Aorta (tissue), 5 donors: ENCODE measurements at regions not wholly inside any gene's neighbourhood (a gene's known extent, or its start where the extent isn't known, plus 50 kb on each side); places are given as distances from the start of the nearest gene placed in this dataset.

ENCODE experiments used
- ATAC-seq: fragments of 200-7000 bp; cut with Tn5 transposase; one replicate; pipeline ENCODE4 v1.9.1; 2022; ENCODE audit warnings: moderate library complexity; ENCODE audit not compliant: low FRiP score
- DNase-seq, 2 donors: peaks; one replicate each; pipeline ENCODE4 v3.0.0-alpha.2; 2020
- H3K27ac ChIP-seq, 2 donors: one replicate each; pipeline ENCODE4 v1.5.1; 2013; ENCODE audit warnings: low read length in 2 of 2, mild to moderate bottlenecking in 2 of 2, moderate library complexity in 2 of 2, control low read depth in 1 of 2, inconsistent platforms in 1 of 2, low read depth in 1 of 2
- H3K27me3 ChIP-seq, 2 donors: one replicate each; pipeline ENCODE4 v1.6.1; 2013; ENCODE audit warnings: control low read depth in 1 of 2, low read length in 1 of 2, mild to moderate bottlenecking in 1 of 2, moderate library complexity in 1 of 2; ENCODE audit not compliant: insufficient read depth in 2 of 2, control insufficient read depth in 1 of 2
- H3K36me3 ChIP-seq, 2 donors: one replicate each; pipeline ENCODE4 v1.6.1; 2013; ENCODE audit warnings: control low read depth in 1 of 2, low read length in 1 of 2, mild to moderate bottlenecking in 1 of 2; ENCODE audit not compliant: insufficient read depth in 2 of 2, control insufficient read depth in 1 of 2
- H3K4me1 ChIP-seq, 2 donors: one replicate each; pipeline ENCODE4 v1.6.1; 2013; ENCODE audit warnings: low read length in 2 of 2, control low read depth in 1 of 2, mild to moderate bottlenecking in 1 of 2, moderate library complexity in 1 of 2; ENCODE audit not compliant: insufficient read depth in 2 of 2, control insufficient read depth in 1 of 2
- H3K4me3 ChIP-seq, 2 donors: one replicate each; pipeline ENCODE4 v1.5.1; 2013; ENCODE audit warnings: low read length in 2 of 2, control low read depth in 1 of 2, mild to moderate bottlenecking in 1 of 2
- H3K9me3 ChIP-seq: one replicate; pipeline ENCODE4 v1.6.1; 2013; ENCODE audit warnings: mild to moderate bottlenecking, low read length; ENCODE audit not compliant: control insufficient read depth
- WGBS, 2 donors: extraction: QIAGEN DNeasy Blood & Tissue Kit; methylation state at CpG; one replicate each; pipeline ENCODE4 v1.1.7; 2013; 5-methylcytosine and 5-hydroxymethylcytosine counted together
- intact Hi-C, 2 donors: fragments of 100-400 bp; cut with DNase I; formaldehyde crosslinking; loops; one replicate each; pipeline versions ENCODE4 v1.14.2 to v1.15.0; 2022
- donor health status: healthy with polysubstance abuse.
- donor health status: Bipolar disorder and iron deficiency.
- donor health status: DM: no; HTN: no; CAD: no.
- donor health status: DM: no; HTN: no; CAD: no.
- donor health status: DM: yes; HTN: yes; CAD: no.

DNA sequence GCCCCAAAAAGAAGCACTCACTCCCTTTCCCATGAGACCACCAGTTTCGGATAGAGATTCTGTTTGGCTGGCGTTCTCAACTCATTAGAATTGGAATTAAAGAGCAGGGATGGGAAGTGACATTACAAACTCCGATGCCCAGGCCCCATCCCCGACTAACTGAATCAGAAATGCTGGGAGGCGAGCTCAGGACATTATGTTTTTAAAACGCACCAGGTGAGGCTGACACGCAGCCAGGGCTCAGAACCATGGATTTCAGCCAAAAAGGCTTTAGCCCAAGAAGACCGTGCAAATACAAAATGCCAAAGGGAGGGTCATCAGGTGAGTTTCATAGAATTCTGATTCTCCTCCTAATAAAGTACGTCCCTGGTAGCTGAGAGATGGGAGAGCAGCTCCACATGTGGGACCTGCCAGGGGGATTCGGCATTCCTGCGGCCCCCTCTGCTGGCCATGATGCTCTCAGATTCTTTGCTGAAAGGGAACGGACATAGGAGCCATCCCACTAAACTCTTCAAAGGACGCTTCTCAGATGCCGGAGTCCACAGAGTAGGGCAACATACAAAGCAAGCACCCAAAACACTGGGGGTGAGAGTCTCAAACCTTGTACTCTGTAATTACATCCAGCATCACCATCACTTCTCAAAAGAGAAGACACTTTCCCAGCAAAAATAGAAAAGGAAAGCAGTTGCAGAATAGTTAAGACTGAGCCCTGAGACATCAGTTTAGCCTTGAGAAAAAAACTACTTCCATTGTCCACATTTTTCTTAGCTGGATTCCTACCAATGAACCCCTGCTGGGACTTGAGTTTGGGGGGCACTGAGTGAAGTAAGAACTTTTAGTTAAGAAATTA is 205.2 kb downstream of the BMP7 start:
- DNase-seq = no peak
- H3K9me3 ChIP-seq = no peaks in the 10 kb centered on the region
- H3K36me3 ChIP-seq = no peaks in the 10 kb centered on the region
- intact Hi-C loops = no loop called here
- no peak for ATAC-seq
- H3K27ac ChIP-seq = no peak overlapping the region
- H3K27me3 ChIP-seq = no peaks in the 10 kb centered on the region
- H3K4me3 ChIP-seq = no peak overlapping the region
- WGBS, 2 donors = 36 to 38% methylated on average over 14 of the region's 14 CpGs
- no peaks in the 10 kb centered on the region for H3K4me1 ChIP-seq

DNA sequence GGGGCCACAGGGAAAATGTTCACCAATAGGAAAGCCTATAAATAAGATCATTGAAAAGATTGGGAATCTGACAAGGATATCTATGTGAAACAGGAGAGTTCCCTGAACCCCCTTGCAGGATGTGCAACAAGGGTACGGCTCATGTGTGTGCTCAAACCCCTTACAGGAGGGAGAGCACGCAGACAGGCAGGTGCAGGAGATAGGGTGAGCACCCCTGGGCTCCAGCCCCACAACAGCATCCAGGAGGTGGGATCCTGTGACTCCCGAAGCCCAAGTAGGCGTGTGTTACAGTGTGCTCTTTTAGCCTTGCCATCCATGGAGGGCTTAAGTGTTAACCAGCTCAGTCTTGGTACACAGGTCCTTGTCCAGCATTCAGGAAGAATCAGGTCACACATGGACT is 204.2 kb downstream of the BMP7 start:
- Histone ChIP-seq H3K27me3 (no peaks in the 10 kb centered on the region), H3K9me3 (no peaks in the 10 kb centered on the region), H3K27ac (no peak overlapping the region), H3K36me3 (no peaks in the 10 kb centered on the region), H3K4me1 (no peaks in the 10 kb centered on the region), H3K4me3 (no peak overlapping the region)
- ATAC-seq = no peak
- intact Hi-C loops = no loop called here
- 79 to 82% methylated on average over 4 of the region's 4 CpGs for WGBS, 2 donors
- DNase-seq = no peak

DNA sequence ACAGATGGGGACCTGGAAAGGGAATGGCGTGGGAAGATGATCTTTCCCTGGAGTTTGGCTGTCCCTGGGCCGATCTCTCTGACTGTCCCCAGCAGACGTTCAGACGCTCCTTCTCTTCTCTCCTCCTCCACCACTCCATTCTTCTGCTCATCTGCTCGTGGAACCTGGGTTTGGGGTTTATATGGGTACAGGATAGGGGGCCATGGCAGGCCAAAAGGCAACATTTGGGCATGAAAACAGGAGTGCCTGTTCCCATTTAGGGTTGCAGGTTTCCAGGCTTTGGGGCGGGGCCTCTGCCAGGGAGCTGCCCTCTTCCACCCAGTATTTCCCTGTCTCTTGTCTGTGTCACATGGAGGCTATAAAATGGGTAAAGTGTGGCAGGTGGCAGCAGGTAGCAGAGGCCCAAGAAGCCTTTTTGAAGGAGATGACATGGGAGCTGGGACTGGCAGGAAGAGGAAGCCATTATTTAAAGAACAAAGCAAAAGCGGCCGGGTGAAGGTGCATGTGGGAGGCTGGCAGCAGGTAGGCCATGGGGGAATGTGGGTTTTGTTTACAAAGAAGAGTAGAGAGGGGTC is 203.7 kb downstream of the BMP7 start:
- intact Hi-C loops = no loop called here
- WGBS, 2 donors = 74 to 82% methylated on average over 8 of the region's 8 CpGs
- H3K27me3 ChIP-seq = no peaks in the 10 kb centered on the region
- H3K27ac ChIP-seq = no peak overlapping the region
- ATAC-seq = no peak
- H3K4me1 ChIP-seq = no peaks in the 10 kb centered on the region
- H3K36me3 ChIP-seq = no peaks in the 10 kb centered on the region
- no peak for DNase-seq
- peaks cover 2% of the 10 kb centered on the region for H3K9me3 ChIP-seq
- no peak overlapping the region for H3K4me3 ChIP-seq

DNA sequence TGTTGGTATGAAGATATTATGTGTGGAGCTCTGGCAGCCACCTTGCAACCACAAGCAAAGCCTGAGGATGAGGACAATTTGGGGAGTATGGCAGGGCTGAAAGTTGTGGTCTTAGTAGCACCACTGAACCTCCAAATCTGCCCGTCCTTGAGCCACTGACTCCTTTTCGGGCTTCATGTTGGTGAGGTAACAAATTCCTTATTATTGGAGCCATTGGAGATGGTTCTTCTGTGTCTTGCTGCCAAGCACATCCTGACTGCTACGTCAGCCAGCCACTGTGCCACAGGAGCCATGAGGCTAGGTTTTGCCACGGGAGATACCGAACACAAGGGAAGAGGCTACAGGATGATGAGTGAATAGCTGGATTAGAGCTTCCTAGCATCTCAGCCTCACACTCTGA is 201.6 kb downstream of the BMP7 start:
- Histone ChIP-seq H3K36me3 (no peaks in the 10 kb centered on the region), H3K27me3 (no peaks in the 10 kb centered on the region), H3K4me3 (no peak overlapping the region), H3K9me3 (peaks cover 5% of the 10 kb centered on the region), H3K4me1 (no peaks in the 10 kb centered on the region), H3K27ac (no peak overlapping the region)
- WGBS, 2 donors = 81 to 83% methylated on average over 5 of the region's 5 CpGs
- ATAC-seq (no peak), DNase-seq (no peak)
- intact Hi-C loops = no loop called here

DNA sequence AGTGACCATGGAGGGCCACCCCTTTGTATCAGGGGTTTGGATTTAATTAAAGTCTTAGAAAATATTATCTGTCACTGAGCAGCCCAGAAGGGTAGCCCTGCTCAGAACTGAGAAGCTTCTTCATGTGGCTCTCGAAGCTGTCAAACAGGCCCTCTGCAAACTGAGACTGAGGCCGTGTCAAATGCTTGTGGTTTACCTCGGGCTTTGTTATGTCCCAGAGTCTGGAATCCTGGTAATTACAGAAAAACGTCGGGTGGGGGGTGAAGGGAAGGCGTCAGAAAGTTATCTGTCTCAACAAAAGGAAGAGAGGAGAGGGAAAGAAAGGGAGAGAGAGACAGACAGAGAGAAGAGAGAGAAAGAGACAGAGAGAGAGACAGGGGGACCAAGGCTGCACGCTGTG is 200.8 kb downstream of the BMP7 start:
- Histone ChIP-seq H3K27ac (no peak overlapping the region), H3K4me1 (no peaks in the 10 kb centered on the region)

DNA sequence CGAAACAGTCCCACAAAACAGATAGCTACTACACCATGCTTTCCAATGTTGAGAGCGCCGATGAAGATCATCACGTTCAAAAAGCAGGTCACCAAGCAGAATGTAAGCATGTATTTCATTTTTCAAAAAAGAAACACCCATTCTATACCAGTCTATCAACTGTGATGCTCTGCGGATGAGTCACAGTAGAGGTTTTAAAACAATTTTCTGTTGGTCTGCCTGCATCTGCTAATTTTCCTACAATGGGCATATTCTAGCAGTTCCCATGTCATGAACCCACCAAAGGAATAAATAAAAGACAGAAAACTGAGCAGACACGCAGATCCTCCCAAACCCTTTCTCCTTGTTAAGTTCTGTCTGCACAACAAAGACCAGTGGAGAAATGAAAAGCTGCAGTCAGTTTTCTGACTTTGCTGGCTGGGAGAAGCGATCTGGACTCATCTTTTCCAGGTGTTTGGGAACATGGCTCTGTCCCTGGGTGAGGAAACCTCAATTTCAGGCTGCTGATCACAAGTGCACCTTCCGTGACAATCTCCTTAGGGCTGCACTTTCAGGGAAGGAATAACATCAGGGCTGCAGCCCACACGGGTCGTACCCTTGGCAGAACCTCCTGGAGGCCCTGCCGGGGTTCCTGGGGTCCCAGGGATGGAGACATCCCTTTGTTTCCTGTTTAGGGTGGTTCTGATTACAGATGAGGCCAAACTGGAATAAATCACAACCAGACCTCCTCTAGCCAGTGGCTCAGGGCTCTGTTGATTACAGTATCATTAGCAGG is 200.1 kb downstream of the BMP7 start:
- WGBS, 2 donors = 66 to 72% methylated on average over 11 of the region's 11 CpGs
- Histone ChIP-seq H3K4me3 (no peak overlapping the region), H3K27ac (no peak overlapping the region), H3K9me3 (peaks cover 5% of the 10 kb centered on the region), H3K27me3 (no peaks in the 10 kb centered on the region), H3K4me1 (no peaks in the 10 kb centered on the region), H3K36me3 (no peaks in the 10 kb centered on the region)
- intact Hi-C loops = no loop called here
- DNase-seq (no peak), ATAC-seq (no peak)

More for the DNA sequence above, 200.8 kb downstream of the BMP7 start:
- intact Hi-C loops = no loop called here
- no peaks in the 10 kb centered on the region for H3K36me3 ChIP-seq
- DNase-seq (no peak), ATAC-seq (no peak)
- H3K4me3 ChIP-seq = no peak overlapping the region
- WGBS, 2 donors = 12 to 15% methylated on average over 7 of the region's 7 CpGs
- H3K9me3 ChIP-seq = peaks cover 5% of the 10 kb centered on the region
- no peaks in the 10 kb centered on the region for H3K27me3 ChIP-seq

DNA sequence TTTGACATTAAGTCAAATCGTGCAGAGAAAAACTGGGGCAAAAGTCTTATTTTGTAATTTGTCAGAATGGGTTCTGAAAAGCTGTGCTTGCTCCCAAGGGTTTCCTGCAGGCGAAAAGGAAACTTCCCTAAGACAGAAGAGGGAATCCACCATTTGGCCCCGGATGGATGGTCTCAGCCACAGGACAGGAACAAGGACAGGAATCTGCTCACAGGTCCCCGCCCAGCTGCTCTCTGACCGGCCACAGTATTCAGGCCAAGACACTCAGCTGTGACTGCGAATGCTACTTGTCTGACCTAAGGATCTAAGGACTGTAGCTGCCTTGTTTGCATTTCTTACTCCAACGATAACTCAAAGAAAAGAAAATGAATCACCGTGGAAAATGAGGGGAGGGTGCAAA is 197.0 kb downstream of the BMP7 start:
- DNase-seq = no peak

DNA sequence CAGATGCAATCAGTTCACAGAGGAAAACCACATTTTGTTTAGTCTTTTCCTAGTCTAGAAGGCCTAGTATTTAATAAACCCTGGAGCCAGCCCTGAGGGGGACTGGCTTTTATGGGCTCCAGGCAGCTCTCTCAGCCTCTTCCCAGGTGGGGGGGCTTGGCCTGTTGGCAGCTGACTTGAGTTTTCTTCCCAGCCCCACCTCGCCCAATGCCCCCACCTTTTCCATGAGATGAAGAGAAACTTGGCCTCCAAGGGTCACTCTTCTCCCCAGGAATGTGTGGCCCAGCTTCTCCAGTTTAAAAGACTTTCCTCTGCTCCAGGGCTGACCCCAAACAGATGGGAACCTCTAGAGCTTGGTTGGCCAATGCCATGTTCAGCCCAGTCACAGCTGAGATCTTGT is 196.1 kb downstream of the BMP7 start:
- Histone ChIP-seq H3K27me3 (no peaks in the 10 kb centered on the region), H3K36me3 (no peaks in the 10 kb centered on the region)
- 75 to 83% methylated on average over 1 of the region's 1 CpG for WGBS, 2 donors

More for the DNA sequence above, 197.0 kb downstream of the BMP7 start:
- WGBS, 2 donors = 47 to 53% methylated on average over 8 of the region's 8 CpGs
- peaks cover 7% of the 10 kb centered on the region for H3K9me3 ChIP-seq
- no peaks in the 10 kb centered on the region for H3K27me3 ChIP-seq
- H3K4me1 ChIP-seq = no peaks in the 10 kb centered on the region
- intact Hi-C loops = no loop called here
- ATAC-seq = no peak
- H3K36me3 ChIP-seq = no peaks in the 10 kb centered on the region
- H3K4me3 ChIP-seq = no peak overlapping the region
- no peak overlapping the region for H3K27ac ChIP-seq

More for the DNA sequence above, 196.1 kb downstream of the BMP7 start:
- no peak overlapping the region for H3K27ac ChIP-seq
- peaks cover 10% of the 10 kb centered on the region for H3K9me3 ChIP-seq
- DNase-seq (no peak), ATAC-seq (no peak)
- H3K4me1 ChIP-seq = no peaks in the 10 kb centered on the region
- intact Hi-C loops = no loop called here
- no peak overlapping the region for H3K4me3 ChIP-seq
